NCI-H2029 treated with DMSO at 0.1 percent for 48 hours (cell line): ENCODE measurements at regions not wholly inside any gene's neighbourhood (a gene's known extent, or its start where the extent isn't known, plus 50 kb on each side); places are given as distances from the start of the nearest gene placed in this dataset.

ENCODE experiments used
- DNase-seq: peaks from one replicate; lab custom pipeline; 2025; lab: John Stamatoyannopoulos, UW

GRCh38 chr6:37105148-37106050 lies 64.6 kb upstream of the PIM1 start:
- DNase-seq = no peak

DNA sequence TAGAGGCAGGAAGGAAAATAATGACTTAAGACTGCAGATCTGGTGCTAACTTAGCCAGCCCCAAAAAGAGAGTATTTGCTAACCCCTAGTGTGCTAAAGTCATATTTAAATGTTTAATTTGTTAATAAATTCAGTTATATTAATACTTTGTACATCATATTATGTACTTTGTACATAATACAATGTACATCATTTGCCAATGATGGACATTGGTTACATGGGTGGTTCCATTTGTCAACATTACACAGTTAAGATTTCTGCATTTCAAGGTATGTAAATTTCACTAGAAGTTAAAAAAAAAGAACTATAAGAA lies 63.9 kb upstream of the PIM1 start:
- no peak for DNase-seq

GRCh38 chr6:37106554-37106953 lies 63.4 kb upstream of the PIM1 start:
- DNase-seq = no peak

DNA sequence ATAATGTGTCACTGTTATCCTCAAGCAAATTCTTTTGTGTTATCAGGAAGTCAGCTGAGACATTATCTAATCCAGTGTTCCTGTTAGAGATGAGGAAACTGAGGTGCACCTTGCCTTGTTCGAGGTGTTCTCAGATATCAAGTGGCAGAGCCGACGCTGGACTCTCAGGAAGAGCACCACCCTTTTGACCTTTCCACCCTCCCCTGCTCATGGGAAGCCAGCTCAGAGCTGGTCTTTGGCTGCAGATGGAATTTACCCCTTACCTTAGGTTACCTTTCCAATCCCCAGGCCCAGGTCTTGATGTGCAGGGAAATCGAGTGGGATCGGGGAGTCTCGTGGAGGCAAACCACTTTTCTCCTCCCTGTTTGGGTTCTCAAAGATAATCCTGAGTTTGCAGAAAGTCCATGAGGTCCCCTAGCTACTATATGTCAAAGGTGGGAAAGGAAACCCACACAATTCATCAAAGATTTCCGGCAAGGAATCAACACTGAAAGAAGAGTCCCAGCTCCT lies 62.9 kb upstream of the PIM1 start:
- no peak for DNase-seq

GRCh38 chr6:37109714-37110499 lies 60.0 kb upstream of the PIM1 start:
- DNase-seq = no peak

GRCh38 chr6:37110500-37111461 lies 59.2 kb upstream of the PIM1 start:
- no peak for DNase-seq

DNA sequence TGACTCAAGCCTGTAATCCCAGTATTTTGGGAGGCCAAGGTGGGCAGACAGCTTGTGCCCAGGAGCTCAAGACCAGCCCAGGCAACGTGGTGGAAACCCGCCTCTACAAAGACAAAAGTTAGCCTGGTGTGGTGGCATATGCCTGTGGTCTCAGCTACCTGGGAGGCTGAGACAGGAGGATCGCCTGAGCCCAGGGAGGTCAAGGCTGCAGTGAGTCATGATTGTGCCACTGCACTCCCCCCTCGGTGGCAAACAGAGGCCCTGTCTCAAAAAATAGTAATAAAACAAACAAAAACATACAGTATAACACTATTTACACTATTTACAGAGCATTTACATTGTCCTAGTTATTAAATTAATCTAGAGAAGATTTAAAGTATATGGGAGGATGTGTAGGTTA lies 56.0 kb upstream of the PIM1 start:
- DNase-seq = no peak

GRCh38 chr6:37114612-37115011 lies 55.3 kb upstream of the PIM1 start:
- DNase-seq = no peak

GRCh38 chr6:37115236-37115895 lies 54.6 kb upstream of the PIM1 start:
- DNase-seq = no peak

GRCh38 chr6:37116326-37116725 lies 53.6 kb upstream of the PIM1 start:
- DNase-seq = no peak

GRCh38 chr6:37119387-37119886 lies 50.5 kb upstream of the PIM1 start:
- DNase-seq = no peak
